HUES48 (cell line): ENCODE measurements at regions not wholly inside any gene's neighbourhood (a gene's known extent, or its start where the extent isn't known, plus 50 kb on each side); places are given as distances from the start of the nearest gene placed in this dataset.

Experiments
- H3K27ac ChIP-seq: one replicate; pipeline ENCODE4 v1.7.0; 2013; ENCODE audit warnings: low read depth, low read length, inconsistent platforms
- H3K27me3 ChIP-seq: 2 replicates; pipeline ENCODE4 v1.6.1; 2013; ENCODE audit warnings: mild to moderate bottlenecking, low read length; ENCODE audit not compliant: control insufficient read depth, insufficient read depth
- H3K36me3 ChIP-seq: 2 replicates; pipeline ENCODE4 v1.6.1; 2013; ENCODE audit warnings: low read length; ENCODE audit not compliant: control insufficient read depth, insufficient read depth
- H3K4me1 ChIP-seq: 2 replicates; pipeline ENCODE4 v1.6.1; 2013; ENCODE audit warnings: mild to moderate bottlenecking, low read length; ENCODE audit not compliant: control insufficient read depth, insufficient read depth
- H3K4me3 ChIP-seq: 2 replicates; pipeline ENCODE4 v1.5.1; 2013; ENCODE audit warnings: mild to moderate bottlenecking, low read depth, low read length
- H3K9ac ChIP-seq: 2 replicates; pipeline ENCODE4 v1.6.1; 2013; ENCODE audit warnings: mild to moderate bottlenecking, low read depth, low read length, moderate library complexity
- H3K9me3 ChIP-seq: 2 replicates; pipeline ENCODE4 v1.6.1; 2013; ENCODE audit warnings: low read length; ENCODE audit not compliant: control insufficient read depth, insufficient read depth

DNA sequence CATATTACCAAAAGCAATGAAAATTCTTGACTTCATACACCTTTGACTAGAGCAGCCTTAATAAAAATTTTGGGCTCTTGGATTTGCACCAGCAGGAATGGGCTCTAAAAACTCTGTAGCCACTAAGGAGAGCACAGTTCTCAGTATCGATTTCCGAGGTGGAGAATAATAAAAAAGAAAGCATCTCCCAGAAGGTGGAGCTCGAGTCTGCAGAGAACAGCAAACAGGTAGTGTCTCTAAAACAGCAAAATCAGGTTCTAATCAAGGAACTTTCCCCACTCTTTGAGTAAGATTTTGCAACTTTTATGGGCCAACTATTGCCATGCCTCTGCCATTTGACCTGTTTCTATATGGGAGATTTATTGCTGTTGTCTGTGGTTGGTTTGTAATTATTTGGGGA is 258.7 kb upstream of the GPC6 start:
- H3K36me3 ChIP-seq, result no peaks in the 10 kb centered on the region
- H3K27me3 ChIP-seq, result no peaks in the 10 kb centered on the region
- H3K4me1 ChIP-seq, result no peaks in the 10 kb centered on the region
- no peak overlapping the region for H3K9ac ChIP-seq
- no peak overlapping the region for H3K4me3 ChIP-seq
- no peak overlapping the region for H3K27ac ChIP-seq
- H3K9me3 ChIP-seq, result 0 out of 2 replicates have a peak, but pooled peaks cover 2% of the 10 kb centered on the region

DNA sequence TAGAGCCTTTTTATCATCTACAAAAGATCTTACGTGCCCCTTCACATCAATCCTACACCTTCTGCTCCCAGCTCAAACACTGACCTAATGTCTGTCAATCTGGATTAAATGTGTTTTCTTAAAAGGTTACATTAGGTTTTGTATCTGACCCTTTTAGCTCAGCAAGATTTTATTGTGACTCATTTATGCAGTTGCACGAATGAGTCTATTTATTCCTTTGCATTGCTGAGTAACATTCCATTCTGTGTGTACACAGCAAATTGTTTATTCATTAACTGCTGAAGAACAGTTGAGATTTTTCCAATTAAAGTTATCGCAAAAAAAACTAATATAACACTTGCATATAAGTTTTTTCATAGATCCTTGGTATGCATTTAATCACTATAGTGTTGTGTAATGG is 253.9 kb upstream of the GPC6 start:
- H3K9me3 ChIP-seq, result no peaks in the 10 kb centered on the region

DNA sequence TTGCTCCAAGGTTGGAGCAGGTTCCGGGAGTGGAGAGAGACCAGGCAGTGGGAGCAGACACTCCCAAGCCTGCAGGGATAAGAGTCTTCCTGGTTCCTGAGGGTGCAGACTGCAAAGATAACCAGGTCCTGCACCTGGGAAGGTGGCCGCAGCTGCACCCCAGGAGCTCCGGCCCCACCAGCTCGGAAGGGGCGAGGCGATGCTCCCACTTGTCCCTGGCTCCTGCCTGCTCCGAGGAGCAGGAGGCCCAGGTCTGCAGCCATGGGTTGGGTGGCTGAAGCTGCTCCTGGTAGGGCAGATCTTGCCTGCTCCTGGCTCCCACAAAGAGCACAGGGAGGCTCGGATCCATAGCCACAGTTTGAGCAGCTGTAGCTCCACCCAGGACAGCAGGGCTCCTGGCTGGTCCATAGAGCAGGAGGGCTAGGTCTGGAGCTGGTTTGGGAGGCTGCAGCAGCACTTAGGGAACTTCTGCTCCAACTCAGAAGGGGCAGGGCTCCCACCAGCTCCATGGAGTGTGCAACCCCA is 251.6 kb upstream of the GPC6 start:
- no peaks in the 10 kb centered on the region for H3K9me3 ChIP-seq
- H3K27ac ChIP-seq, result no peak overlapping the region
- H3K4me3 ChIP-seq, result no peak overlapping the region
- no peak overlapping the region for H3K9ac ChIP-seq
- no peaks in the 10 kb centered on the region for H3K36me3 ChIP-seq
- H3K27me3 ChIP-seq, result no peaks in the 10 kb centered on the region
- H3K4me1 ChIP-seq, result no peaks in the 10 kb centered on the region

More for the DNA sequence above, 253.9 kb upstream of the GPC6 start:
- H3K36me3 ChIP-seq, result no peaks in the 10 kb centered on the region
- H3K4me1 ChIP-seq, result no peaks in the 10 kb centered on the region
- H3K4me3 ChIP-seq, result no peak overlapping the region
- H3K27ac ChIP-seq, result no peak overlapping the region
- H3K9ac ChIP-seq, result no peak overlapping the region
- H3K27me3 ChIP-seq, result no peaks in the 10 kb centered on the region

DNA sequence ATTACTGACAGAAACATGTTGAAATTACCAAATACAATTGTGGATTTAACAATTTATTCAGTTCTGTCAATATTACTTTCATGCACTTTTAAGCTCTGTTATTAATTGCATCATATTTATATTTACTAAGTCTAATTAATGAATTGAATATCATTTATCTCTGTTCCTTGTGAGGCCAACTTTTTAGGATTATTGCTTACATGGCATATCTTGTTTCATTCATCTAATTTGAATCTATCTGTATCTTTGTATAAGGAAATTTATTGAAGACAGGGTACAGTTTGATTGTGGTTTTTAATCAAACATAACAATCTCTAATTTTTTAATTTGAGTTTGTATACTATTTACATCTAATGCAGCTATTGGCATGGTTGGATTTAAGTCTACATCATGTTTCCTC is 249.9 kb upstream of the GPC6 start:
- no peaks in the 10 kb centered on the region for H3K27me3 ChIP-seq
- no peak overlapping the region for H3K27ac ChIP-seq
- H3K9me3 ChIP-seq, result no peaks in the 10 kb centered on the region
- H3K4me3 ChIP-seq, result no peak overlapping the region
- H3K9ac ChIP-seq, result no peak overlapping the region
- no peaks in the 10 kb centered on the region for H3K4me1 ChIP-seq
- no peaks in the 10 kb centered on the region for H3K36me3 ChIP-seq

DNA sequence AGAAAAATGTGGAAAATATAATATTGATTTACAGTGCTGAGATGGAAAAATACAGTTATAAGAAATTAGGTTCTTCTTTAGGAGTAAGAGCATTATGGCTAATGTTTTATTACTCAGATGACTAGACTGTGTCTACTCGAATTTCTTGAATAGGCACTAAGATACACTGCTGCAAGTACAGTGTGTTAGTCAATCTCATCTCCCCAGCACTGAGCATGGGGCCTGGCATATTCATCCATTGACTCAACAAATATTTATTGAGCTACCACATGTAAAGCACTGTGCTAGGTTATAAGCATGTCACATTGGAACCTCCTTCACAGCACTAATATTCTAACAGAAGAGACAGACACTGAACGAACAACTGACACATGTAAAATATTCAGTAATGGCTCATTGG is 242.5 kb upstream of the GPC6 start:
- no peak overlapping the region for H3K27ac ChIP-seq
- H3K9me3 ChIP-seq, result no peaks in the 10 kb centered on the region
- no peak overlapping the region for H3K4me3 ChIP-seq
- no peaks in the 10 kb centered on the region for H3K27me3 ChIP-seq
- no peak overlapping the region for H3K9ac ChIP-seq
- no peaks in the 10 kb centered on the region for H3K36me3 ChIP-seq
- no peaks in the 10 kb centered on the region for H3K4me1 ChIP-seq

DNA sequence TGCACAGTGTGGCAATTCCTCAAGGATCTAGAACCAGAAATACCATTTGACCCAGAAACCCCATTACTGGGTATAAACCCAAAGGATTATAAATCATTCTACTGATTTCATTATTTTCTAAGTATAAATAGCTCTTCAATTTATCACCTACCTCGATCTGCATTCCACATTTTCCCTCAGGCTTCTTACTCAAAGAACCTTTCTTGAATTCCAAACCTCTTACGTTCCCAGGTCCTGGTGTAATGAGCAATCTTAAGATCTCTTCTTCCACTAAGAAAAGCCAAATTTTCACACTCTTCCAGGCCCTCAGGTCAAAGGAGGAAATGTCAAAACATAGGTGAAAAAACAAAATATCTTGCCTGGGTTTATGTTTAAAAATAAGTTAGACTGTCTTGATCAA is 237.3 kb upstream of the GPC6 start:
- Histone ChIP-seq H3K9me3 (no peaks in the 10 kb centered on the region), H3K4me3 (no peak overlapping the region), H3K27me3 (no peaks in the 10 kb centered on the region), H3K27ac (no peak overlapping the region), H3K36me3 (no peaks in the 10 kb centered on the region), H3K9ac (no peak overlapping the region), H3K4me1 (no peaks in the 10 kb centered on the region)

DNA sequence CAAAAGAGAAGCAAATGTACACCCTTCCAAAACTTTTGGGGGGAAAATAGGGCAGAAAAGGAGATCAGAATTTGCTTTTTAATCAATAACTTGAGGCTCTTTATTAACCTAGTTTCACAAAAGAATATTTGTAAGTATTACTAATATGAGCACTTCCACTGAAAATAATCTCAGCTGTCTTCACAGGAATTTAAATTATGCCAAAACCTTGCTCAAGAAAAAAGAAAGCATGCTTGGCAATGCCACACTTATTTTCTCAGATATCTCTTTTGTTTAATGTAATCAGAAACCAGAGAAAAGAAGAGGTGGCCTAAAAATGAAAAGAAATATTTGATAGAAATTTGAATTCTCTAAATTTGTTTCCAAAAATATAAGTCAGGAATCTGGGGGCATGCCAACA is 234.9 kb upstream of the GPC6 start:
- H3K9me3 ChIP-seq, result no peaks in the 10 kb centered on the region
- H3K27me3 ChIP-seq, result no peaks in the 10 kb centered on the region
- no peaks in the 10 kb centered on the region for H3K4me1 ChIP-seq
- no peak overlapping the region for H3K9ac ChIP-seq
- no peak overlapping the region for H3K4me3 ChIP-seq
- no peak overlapping the region for H3K27ac ChIP-seq
- no peaks in the 10 kb centered on the region for H3K36me3 ChIP-seq

DNA sequence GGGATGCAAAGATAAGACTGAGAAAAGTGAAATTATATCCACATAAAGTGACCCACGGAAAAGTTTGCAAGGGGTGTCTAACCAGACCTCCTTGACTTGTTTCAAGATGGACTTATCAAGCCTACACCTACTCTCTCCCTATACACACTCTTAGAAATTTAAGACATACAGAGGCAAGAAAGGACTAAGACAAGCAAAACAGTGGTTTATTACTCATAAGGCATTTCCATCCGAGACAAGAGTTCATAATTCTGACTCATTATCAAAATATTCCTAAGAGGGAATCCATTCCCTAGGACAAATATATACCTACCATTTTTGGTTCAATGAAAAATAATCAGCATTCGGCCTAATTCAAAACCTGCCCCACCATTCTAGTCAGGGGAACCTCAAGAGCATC is 232.6 kb upstream of the GPC6 start:
- no peaks in the 10 kb centered on the region for H3K27me3 ChIP-seq
- H3K36me3 ChIP-seq, result no peaks in the 10 kb centered on the region
- H3K9me3 ChIP-seq, result no peaks in the 10 kb centered on the region
- H3K4me1 ChIP-seq, result no peaks in the 10 kb centered on the region
- H3K9ac ChIP-seq, result no peak overlapping the region
- H3K4me3 ChIP-seq, result no peak overlapping the region
- H3K27ac ChIP-seq, result no peak overlapping the region

DNA sequence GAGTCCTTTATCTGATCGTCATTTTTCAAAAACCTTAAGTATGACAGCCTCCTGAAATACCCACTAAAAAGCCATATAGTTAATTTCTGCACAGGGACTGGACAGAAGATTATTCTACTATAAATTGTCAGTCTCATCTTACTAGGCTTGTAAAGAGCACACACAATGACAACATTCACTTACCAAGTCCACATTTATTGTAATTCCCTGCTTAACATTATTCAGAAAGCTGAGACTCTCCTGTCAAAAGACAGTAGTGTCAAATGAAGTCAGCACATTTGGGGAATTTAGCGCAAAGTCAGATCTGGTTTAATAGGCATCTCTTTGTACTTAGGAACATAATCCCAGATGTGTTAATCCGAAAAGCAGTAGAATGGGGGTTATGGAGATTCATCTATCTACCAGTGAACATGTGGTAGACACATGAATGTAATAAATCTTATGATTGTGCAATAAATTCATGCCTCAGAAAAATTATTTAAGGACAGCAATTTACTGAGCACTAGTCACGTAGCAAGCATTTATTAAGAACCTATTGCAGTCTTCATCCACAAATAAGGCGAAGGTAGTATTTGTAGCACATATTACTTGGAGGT is 224.6 kb upstream of the GPC6 start:
- H3K27ac ChIP-seq, result no peak overlapping the region
- no peak overlapping the region for H3K4me3 ChIP-seq
- no peak overlapping the region for H3K9ac ChIP-seq
- no peaks in the 10 kb centered on the region for H3K27me3 ChIP-seq
- no peaks in the 10 kb centered on the region for H3K9me3 ChIP-seq
- H3K4me1 ChIP-seq, result no peaks in the 10 kb centered on the region
- no peaks in the 10 kb centered on the region for H3K36me3 ChIP-seq

DNA sequence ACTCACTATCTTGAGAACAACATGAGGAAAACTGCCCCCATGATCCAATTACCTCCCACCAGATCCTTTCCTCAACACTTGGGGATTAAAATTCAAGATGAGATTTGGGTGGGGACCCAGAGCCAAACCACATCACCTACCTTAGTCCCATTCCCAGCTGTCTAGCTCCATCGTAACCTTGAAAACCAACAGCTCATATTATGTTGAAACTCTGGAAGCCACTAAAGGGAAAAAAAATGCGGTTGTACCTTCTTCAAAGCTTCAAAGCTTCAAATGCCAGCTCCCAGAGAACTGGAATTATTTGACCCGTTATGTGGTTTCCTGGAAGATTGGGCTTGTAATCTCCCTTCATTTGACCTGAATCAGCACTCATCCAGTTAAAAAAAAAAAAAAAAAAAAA is 223.1 kb upstream of the GPC6 start:
- Histone ChIP-seq H3K27ac (no peak overlapping the region), H3K9me3 (no peaks in the 10 kb centered on the region), H3K4me3 (no peak overlapping the region), H3K9ac (no peak overlapping the region), H3K27me3 (no peaks in the 10 kb centered on the region), H3K4me1 (no peaks in the 10 kb centered on the region), H3K36me3 (no peaks in the 10 kb centered on the region)

DNA sequence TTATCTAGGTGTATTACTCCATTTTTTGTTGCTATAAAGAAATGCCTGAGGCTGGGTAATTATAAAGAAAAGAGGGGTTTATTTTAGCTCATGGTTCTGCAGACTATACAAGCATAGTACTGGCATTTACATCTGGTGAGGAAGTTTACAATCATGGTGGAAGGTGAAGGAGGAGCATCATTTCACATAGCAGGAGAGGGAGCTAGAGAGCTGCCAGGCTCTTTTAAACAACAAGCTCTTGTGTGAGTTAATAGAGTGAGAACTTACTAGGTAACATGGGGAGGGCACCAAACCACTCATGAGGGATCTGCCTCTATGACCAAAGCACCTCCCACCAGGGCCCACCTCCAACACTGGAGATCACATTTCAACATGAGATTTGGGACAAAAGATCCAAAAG is 221.7 kb upstream of the GPC6 start:
- Histone ChIP-seq H3K27ac (no peak overlapping the region), H3K9ac (no peak overlapping the region)

DNA sequence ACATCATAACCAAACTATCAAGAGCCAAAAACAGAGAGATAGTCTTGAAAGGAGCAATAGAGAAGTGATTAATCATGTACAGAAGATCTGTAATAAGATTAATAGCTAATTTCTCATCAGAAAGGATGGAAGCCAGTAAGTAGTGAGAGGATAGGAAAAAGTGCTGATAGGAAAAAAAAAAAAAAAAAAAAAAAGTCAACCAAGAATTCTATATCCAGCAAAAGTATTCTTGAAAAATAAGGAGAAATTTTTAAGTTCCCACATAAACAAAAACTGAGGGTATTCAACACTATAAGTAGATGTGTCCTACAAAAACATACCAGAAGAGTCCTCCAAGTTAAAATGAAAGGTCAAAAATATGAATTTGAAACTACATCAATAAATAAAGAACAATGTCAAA is 218.7 kb upstream of the GPC6 start:
- Histone ChIP-seq H3K36me3 (no peaks in the 10 kb centered on the region), H3K4me3 (no peak overlapping the region), H3K27ac (no peak overlapping the region), H3K9me3 (no peaks in the 10 kb centered on the region), H3K4me1 (no peaks in the 10 kb centered on the region), H3K27me3 (no peaks in the 10 kb centered on the region), H3K9ac (no peak overlapping the region)

More for the DNA sequence above, 221.7 kb upstream of the GPC6 start:
- H3K4me1 ChIP-seq, result no peaks in the 10 kb centered on the region
- H3K36me3 ChIP-seq, result no peaks in the 10 kb centered on the region
- H3K27me3 ChIP-seq, result no peaks in the 10 kb centered on the region
- no peak overlapping the region for H3K4me3 ChIP-seq
- no peaks in the 10 kb centered on the region for H3K9me3 ChIP-seq
